Testis (tissue), 2 donors: ENCODE measurements at regions not wholly inside any gene's neighbourhood (a gene's known extent, or its start where the extent isn't known, plus 50 kb on each side); places are given as distances from the start of the nearest gene placed in this dataset.

Experiments used
- CTCF ChIP-seq, 3 experiments: fragments of 450-650 bp in 2 of 3; fragments of 200-600 bp in 1 of 3; sonication (generic) in 1 of 3; IDR thresholded peaks; one replicate each; pipeline ENCODE4 v1.5.1; 2016 to 2019; ENCODE audit warnings: antibody characterized with exemption in 3 of 3, mild to moderate bottlenecking in 2 of 3, moderate library complexity in 1 of 3
- POLR2A ChIP-seq: fragments of 450-650 bp; IDR thresholded peaks from one replicate; pipeline ENCODE4 v1.6.1; 2017; ENCODE audit warnings: antibody characterized with exemption, mild to moderate bottlenecking, moderate library complexity

- TF ChIP-seq CTCF (IDR thresholded peaks at IDR 0.05), result no peak
- no peak for TF ChIP-seq POLR2A
These were observed 250.1 kb downstream of the SNCA start for GRCh38 chr4:89586864-89587263.
